ENCODE measurements at regions not wholly inside any gene's neighbourhood (a gene's known extent, or its start where the extent isn't known, plus 50 kb on each side); places are given as distances from the start of the nearest gene placed in this dataset.

- no peak for TF ChIP-seq TAF1 (IDR thresholded peaks at IDR 0.05; ENCODE audit: borderline replicate concordance, insufficient read depth, low read length)
- no peak for TF ChIP-seq POLR2AphosphoS5 (IDR thresholded peaks at IDR 0.05; ENCODE audit: low read depth, low read length)
- no peak for TF ChIP-seq FOXP2 (optimal IDR thresholded peaks at IDR 0.05; ENCODE audit: borderline replicate concordance, extremely low read depth, extremely low read length, insufficient read depth)
- no peak for TF ChIP-seq SIN3A (IDR thresholded peaks at IDR 0.05; ENCODE audit: borderline replicate concordance, insufficient read depth, low read length)
- TF ChIP-seq REST (IDR thresholded peaks at IDR 0.05; ENCODE audit: insufficient read depth in 1 of 2, low read depth in 2 of 2, low read length in 2 of 2): no peak
Observed at GRCh38 chr1:29506678-29507225, 270.4 kb downstream of the PTPRU start.

DNA sequence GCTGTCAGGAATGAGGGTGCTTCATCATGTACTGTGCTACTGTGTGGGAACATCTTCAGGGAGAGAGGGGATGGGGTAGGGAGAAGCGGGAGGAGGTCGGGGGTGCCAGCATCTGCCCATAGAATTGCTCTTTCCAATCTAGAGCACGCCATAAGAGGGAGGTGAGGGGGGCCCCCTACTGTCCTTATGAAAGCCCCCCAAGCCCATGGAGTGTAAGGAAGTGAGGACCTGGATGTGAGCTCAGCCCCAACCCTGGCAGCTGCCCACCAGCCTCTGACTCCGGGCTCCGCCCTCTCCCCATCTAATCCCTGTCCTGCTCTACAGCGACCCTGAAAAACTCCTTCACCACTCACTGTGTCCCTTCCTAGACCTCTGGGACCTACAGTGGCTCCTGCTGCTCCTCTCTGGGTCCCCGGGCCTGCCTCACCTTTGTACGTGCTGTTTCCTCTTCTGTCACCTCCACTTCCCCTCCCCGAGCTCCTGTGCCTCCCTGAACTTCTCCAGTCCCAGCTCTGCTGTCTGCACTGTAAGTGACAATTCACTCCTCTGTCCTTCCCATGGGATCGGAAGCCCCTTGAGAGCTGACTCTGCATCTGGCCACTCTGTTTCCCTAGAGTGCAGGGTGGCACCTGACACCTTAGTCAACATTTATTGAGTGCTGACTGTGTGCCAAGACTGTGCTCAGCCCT is 269.4 kb downstream of the PTPRU start:
- TF ChIP-seq FOXP2 (optimal IDR thresholded peaks at IDR 0.05; ENCODE audit: borderline replicate concordance, extremely low read depth, extremely low read length, insufficient read depth) (no peak), SIN3A (IDR thresholded peaks at IDR 0.05; ENCODE audit: borderline replicate concordance, insufficient read depth, low read length) (no peak), TAF1 (IDR thresholded peaks at IDR 0.05; ENCODE audit: borderline replicate concordance, insufficient read depth, low read length) (no peak), REST (IDR thresholded peaks at IDR 0.05; ENCODE audit: insufficient read depth in 1 of 2, low read depth in 2 of 2, low read length in 2 of 2) (no peak), POLR2AphosphoS5 (IDR thresholded peaks at IDR 0.05; ENCODE audit: low read depth, low read length) (no peak)

GRCh38 chr1:29504709-29505410 is 268.5 kb downstream of the PTPRU start:
- no peak for TF ChIP-seq FOXP2 (optimal IDR thresholded peaks at IDR 0.05; ENCODE audit: borderline replicate concordance, extremely low read depth, extremely low read length, insufficient read depth)
- TF ChIP-seq POLR2AphosphoS5 (IDR thresholded peaks at IDR 0.05; ENCODE audit: low read depth, low read length): no peak
- TF ChIP-seq TAF1 (IDR thresholded peaks at IDR 0.05; ENCODE audit: borderline replicate concordance, insufficient read depth, low read length): no peak
- no peak for TF ChIP-seq REST (IDR thresholded peaks at IDR 0.05; ENCODE audit: insufficient read depth in 1 of 2, low read depth in 2 of 2, low read length in 2 of 2)
- no peak for TF ChIP-seq SIN3A (IDR thresholded peaks at IDR 0.05; ENCODE audit: borderline replicate concordance, insufficient read depth, low read length)

GRCh38 chr1:29504196-29504595 is 267.9 kb downstream of the PTPRU start:
- TF ChIP-seq REST (IDR thresholded peaks at IDR 0.05; ENCODE audit: insufficient read depth in 1 of 2, low read depth in 2 of 2, low read length in 2 of 2): no peak

All from PFSK-1 (cell line).